LHCN-M2 (cell line): ENCODE measurements at regions not wholly inside any gene's neighbourhood (a gene's known extent, or its start where the extent isn't known, plus 50 kb on each side); places are given as distances from the start of the nearest gene placed in this dataset.
"Not testable (repeated sequence)": the region's sequence is repeated elsewhere in the genome, so short reads cannot be mapped to it uniquely, and the experiment has no call there.

ENCODE experiments used
- DNase-seq: peaks from one replicate; pipeline ENCODE4 v3.0.0-alpha.2; 2012; ENCODE audit warnings: low read depth

DNA sequence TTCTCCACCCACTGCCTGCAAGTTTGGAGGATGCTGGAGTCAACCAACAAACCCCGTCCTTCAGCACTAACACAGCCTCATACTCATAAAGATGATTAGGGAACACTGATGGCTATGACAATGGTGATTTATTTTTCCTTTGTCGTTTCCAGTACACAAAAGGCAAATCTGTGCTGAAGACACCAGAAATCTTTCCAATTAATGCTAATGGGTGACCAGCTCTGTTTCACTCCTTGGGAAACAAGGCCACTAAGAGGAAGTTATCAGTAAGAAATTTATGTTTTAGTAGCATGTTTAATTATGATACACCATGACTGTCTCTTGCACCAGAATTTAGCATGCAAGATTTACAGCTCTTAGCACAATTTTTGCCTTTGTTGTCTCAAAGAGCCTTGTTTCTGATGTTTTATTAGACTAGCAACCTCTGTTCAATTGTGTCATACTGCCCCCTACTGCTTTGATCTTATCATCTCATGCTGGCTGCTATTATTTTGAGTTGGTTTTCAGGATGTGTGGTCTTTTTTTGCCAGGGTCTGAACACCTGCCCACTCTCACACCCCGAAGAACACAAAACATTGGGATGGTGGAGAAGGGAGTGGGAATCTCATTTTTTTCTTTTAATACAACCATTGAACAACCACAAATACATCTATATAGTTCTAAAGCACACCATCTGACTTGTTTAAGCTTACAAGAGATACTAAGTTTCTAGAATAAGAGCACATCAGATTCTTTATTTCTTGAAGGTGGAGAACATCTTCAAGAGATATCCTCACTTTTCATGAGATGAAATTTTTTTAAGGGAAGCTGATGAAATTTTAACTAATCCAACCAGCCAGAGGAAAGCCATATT, 160.9 kb downstream of the SPTSSA start:
- DNase-seq: peak; percentile 33

DNA sequence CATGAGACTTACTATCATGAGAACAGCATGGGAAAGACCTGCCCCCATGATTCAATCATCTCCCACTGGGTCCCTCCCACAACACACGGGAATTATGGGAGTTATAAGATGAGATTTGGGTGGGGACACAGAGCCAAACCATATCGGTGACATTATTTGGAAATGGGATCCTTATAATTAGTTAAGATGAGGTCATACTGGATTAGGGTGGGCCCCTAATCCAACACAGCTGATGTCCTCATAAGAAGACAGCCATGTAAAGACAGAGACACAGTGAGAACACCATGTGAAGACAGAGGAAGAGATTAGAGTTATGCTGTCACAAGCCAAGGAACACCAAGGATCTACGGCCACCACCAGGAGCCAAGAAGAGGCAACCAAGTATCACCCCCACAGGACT, 161.7 kb downstream of the SPTSSA start:
- no peak for DNase-seq

DNA sequence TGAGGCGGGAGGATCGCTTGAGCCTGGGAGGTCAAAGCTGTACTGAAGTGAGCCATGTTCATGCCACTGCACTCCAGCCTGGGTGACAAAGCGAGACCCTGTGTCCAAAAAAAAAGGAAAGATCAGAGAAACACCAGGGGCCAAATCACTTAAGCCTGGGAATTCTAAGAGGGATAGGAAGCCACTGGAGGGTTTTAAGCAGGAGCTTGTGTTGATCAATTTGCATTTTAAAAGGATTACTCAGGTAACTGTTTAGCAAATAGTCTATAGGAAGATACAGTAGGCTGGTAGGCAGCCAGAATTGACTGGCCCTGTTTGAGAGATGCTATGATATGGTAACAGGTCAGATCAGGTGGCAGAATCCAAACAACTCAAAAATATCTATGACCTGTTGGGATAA, 162.7 kb downstream of the SPTSSA start:
- DNase-seq: no peak

DNA sequence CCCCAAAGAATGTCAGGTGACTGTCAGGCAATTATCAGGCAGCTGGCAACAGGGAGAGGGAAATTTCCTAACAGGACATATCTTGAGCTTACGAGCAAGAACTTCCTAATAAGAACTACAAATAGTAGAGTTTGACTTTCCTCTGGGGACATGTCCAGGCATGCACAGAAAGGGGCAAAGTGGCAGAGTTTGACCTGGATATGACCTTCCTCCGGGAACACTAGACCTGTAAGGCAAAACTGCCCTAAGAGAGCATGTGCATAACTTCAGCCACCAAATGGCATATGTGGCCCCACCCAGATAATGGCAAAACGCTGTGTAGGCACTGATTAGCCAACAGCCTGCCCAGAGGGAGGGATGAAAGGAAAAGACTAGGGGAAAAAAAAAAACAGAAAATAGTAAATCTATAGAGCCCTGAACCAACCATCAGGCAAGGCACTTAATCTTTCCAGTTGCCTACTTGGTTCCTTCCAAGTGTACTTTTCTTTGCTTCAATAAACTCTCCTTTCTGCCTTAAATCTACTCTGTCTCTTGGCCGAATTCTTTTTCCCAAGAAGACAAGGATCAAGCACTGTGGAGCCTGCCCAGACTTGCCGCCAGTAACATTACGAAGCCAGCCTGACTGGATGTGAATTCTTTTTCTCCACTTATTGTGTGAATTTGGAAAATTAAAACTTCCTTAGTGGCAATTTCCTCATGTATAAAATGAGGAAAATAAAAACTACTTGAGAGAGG, 164.1 kb downstream of the SPTSSA start:
- DNase-seq: peak; percentile 5

DNA sequence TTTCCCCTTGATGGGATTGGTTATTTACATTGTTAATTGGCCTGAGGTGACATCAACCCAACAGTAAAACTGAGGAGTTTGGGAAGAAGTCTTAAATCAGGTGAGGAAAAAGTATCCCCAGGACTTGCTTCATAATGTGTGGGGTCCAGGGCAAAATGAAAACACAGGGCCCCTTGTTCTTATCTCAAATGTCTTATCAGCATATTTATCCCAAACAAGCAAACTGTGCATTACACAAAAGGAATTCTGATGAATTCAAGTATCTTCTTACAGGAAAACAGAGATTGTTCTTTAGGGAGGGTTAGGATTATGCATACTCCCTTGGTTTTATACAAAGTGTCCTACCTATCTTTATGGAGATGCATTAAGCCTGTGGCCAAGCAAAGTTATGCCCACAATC, 178.4 kb downstream of the SPTSSA start:
- no peak for DNase-seq

DNA sequence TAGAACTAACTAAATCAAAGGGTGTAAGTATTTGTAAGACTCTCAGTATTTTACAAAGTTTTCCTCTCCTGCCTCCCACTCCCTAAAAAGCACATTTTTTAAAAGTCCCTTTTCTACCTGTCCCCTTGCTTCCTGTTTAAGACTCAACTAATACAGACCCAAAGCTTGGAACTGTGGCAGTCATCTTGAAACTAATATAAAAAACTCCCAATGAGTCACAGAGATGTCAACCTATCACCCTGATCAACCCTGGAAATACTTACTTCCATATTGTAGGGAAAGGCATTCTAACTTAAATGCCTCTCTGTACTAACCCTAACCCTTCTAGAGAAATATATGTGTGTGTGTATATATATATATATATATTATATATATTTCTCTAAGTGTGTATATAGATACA, 184.8 kb downstream of the SPTSSA start:
- no peak for DNase-seq

DNA sequence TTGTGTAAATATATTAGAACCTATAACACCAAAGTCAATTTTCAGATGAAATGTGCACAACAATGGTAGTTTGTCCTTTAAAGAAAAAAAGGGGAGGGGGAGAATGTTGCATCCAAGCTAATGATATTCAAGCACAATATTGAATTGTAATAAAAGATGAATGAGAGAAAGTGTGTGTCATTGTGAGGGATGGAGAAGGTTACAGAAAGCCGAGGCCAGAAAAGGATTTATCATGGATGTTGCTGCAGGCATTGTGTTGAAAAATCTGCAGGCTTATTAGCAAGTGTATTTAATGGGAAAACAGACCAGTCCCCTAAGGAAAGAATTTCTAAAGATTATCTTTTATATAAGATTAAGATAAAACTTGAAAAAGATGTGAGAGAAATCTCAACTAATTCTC, 186.5 kb downstream of the SPTSSA start:
- no peak for DNase-seq

DNA sequence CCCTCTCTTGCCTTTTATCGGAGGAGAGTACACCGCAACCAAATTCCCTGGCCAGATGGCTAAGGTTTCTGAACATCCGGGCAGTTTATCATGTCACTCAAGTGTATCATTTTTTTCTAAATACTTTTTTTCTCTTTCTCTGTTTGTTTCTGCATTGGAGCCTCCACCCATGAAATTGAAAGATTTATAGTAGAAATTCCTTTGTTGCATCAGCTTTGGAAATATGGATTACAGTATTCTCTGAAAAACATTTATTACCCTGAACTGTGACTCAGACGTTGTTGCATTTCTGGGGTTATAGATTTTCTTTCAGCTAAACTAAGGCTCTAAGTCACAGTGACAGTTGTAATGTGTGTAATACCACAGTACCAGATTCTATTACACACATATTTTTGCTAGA, 187.0 kb downstream of the SPTSSA start:
- DNase-seq: no peak

DNA sequence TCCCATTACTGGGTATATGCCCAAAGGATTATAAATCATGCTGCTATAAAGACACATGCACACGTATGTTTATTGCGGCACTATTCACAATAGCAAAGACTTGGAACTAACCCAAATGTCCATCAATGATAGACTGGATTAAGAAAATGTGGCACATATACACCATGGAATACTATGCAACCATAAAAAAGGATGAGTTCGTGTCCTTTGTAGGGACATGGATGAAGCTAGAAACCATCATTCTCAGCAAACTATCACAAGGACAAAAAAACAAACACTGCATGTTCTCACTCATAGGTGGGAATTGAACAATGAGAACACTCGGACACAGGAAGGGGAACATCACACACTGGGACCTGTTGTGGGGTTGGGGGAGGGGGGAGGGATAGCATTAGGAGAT, 188.3 kb downstream of the SPTSSA start:
- not testable (repeated sequence) for DNase-seq

DNA sequence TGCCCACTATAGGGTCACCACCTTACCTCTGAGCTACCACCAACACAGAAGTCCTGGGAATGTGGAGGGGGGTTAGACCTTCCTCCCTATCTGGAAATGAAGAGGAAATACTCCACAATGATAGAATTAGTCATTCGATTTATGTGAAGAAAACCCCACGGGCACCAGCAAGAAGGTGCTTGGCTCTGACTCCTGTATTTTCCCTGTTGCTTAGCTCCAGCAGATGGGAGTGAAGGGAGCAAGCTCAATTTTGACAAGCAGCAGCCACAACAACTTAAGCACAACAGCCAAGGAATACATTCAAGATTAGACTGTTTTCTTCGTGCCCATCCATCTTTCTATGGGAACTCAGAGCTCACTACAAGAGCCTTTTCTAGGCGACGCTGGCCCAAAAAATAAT, 191.7 kb downstream of the SPTSSA start:
- DNase-seq: no peak

DNA sequence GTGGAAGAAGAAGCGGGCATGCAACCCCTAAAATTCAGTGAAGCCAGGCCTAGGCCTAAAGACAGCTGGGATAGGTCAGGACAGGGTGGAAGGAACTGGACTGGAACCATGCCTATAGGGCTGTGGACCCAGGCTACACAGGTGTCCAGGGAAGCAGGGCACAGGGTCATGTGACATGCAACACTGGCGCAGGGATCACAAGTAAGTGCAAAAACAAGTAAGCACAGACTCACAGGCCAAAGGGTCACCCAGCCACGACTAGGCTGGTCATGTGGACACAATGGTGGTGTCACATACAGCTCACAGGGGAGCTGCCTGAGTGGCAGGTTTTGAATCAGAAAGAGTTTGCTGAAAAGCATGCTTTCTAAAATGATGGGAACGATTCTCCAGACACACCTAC, 195.7 kb downstream of the SPTSSA start:
- no peak for DNase-seq

DNA sequence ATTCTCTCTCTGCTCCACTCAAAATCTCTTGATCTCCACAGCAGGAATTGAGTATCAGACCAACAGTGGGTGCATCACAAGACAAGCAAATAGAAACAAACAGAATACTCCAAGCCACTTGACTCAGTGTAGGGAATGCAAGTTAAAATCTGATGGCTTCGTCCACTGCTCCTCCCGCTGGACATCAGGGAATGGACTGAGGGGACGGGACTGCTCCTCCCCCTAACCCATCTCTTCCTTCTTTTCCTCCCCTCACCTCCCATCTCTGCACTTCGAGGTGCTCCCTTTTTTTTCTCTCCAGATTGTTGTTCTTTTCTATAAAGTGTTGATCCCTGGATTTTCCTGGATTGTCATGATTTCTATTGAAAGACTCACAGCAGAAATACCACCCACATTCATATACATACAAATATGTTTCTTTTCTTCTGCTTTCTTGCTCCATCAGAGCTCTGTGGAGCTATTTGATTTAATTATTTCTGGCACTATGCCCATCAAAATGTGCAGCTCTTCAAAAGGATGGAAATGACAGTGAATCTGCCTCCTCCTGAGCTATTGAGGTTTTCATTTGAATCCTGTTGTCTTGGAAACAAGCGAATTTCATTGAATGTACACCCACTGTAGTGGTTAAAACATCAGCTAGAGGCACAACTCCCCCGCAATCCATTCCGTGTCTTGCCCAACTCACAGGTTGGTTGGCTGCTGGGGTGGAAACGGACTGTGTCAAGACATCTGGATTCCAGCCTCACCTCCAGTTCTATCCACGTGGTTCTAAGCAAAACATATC, 199.7 kb downstream of the SPTSSA start:
- no peak for DNase-seq

DNA sequence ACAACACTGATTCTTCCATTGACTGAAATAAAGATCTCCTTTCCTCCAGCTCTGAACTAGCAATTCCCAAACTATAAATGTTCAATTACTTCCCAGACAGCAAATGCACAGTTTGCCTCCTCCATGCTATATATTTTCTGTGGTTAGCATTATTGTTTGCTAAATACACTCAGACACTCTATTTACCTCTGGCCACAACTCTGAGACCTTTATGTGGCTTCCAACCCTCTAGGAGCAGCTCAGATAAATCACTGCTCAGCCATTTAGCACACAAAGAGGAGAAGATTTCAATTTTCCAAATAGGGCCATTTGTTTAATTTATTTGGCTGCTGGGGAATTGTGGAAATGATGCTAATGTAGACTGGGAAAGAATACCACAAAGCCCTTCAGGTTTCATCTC, 202.0 kb downstream of the SPTSSA start:
- no peak for DNase-seq

DNA sequence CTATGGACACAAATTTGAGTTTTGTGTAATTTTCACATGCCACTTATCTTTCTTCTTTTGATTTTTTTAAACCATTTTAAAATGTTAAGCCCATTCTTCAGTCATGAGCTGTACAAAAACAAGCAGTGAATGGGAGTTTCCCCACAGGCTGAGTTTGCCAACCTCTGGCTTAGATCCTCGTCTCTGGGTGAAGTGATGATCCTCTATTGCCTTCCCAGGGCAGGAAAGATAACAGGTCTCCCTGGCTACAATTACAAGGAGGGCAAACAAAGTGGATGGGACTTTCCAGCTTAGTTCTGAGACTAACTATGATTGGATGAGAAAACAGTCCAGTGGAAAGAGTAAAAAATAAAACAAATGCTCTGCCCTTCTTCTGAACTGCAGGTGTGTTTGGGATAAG, 203.7 kb downstream of the SPTSSA start:
- no peak for DNase-seq

DNA sequence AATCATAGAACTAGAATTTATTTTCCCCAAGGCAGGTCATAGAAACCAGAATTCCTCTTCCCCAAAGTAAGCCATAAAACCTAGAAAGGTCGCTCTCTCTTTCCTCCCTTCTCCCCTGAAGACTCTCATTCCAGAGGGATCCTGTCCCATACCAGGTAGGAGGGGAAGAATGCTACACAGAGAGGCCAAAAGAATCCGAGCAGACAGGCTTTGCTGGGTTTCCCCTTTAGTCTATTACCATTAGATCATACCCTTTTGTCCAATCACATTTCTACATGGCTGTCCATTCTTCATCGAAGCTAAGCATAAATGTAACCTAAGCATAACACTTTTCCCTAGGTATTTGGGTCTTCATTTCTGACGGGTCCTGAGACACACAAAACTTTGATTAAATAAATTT, 204.5 kb downstream of the SPTSSA start:
- DNase-seq: no peak

DNA sequence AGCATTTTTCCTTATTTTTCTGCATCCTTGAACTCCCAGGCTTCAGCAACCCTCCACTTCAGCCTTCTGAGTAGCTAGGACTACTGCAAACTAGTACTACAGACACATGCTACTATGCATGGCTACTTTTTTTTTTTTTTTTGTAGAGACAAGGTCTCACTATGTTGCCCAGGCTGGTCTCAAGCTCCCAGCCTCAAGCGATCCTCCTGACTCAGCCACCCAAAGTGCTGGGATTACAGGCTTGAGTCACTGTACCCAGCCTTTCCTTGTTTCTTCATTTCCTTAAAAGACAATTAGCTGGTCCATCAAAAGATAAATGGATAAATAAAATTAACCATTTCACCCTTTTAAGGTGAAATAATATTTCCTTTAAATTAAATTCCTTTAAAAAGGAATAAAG, 205.8 kb downstream of the SPTSSA start:
- DNase-seq: no peak

DNA sequence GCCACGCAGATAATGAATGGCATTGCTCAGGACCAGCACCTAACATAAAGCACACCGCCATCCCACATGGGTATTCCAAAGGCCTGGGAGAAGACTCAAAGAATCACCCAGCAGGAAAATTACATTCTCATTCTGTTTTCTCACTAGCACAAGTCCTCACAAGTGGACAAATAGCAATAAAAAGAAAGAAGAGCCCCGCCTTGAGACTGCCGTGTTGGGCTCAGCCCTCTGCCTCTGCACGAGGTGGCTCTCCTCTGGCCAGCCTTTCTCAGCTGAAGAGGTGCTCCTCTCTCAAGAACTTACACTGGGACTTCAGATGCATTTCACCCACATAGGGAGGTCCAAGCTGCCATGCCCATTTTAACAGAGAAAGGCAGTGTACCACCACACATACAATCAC, 207.5 kb downstream of the SPTSSA start:
- no peak for DNase-seq

DNA sequence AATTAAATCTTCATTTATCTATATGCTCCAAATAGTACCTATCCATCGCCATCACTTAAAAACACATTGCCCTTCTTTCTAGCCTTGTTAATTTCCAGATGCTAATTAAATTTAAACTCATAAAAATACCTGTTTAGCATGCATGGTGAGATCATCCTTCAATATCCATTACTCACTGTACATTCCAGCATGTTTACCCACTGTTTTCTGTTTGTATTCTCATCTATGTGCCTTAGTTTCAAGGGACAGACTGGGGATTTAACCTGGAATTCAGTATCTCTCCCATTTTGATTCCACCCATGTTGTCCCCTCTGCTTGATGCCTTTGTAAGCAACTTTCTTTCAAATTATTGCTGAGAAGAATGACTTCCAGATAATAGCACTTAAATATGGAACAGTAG, 208.0 kb downstream of the SPTSSA start:
- DNase-seq: no peak

DNA sequence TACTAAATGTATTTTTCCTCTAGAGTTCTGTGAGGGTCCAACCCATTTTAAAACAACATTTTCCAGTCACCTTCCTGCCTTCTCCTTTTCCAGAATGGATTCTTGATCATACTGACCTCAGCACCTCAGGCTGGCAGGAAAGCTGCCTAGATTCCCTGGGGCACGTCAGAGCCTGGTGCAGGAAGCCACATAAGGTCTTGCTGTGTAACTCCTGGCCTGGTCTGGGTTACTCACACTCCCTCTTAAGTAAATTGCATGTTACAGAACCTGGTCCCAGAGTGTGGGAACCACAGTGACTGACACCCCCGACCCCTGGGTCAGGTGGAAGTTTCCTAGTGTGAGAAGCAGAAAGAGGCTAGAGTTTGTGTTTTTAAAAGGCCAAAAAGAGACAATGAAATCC, 209.8 kb downstream of the SPTSSA start:
- no peak for DNase-seq

DNA sequence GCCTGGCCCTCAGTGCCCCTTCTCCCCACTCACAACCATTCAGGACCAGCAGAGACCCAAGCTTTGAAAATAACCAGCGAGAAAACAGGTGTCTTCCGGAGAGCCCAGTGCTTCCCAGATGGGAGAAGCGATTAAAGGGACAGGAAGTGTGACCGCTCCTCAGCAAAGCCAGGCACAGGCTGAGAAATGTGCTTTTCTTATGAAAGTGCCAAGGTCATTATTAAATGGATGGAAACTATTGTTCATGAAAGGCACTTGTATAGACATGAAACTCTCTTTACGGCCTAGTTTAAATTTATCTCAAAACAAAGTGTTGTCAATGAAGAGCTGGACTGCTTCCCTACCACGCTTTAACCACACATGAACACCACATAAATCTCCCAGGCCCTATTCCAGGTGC, 210.4 kb downstream of the SPTSSA start:
- no peak for DNase-seq

DNA sequence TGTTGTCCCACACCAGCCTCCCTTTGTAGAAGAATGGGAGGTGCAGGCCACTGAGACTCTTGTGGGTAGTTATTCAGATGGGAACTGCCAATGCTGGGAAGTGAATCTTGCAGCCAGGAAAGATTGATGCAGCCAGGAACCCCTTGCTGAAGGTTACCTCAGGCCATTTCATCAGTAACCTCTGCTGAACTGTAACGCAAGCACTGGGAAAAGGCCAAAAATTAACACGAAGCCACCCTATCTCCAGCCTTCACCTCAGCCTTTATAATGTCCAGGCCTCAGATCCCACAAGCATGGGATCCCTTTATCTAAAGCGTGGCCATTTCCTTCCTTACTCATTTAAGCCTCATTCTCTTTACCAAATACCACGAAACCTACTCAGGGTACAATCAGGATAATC, 211.1 kb downstream of the SPTSSA start:
- DNase-seq: no peak

DNA sequence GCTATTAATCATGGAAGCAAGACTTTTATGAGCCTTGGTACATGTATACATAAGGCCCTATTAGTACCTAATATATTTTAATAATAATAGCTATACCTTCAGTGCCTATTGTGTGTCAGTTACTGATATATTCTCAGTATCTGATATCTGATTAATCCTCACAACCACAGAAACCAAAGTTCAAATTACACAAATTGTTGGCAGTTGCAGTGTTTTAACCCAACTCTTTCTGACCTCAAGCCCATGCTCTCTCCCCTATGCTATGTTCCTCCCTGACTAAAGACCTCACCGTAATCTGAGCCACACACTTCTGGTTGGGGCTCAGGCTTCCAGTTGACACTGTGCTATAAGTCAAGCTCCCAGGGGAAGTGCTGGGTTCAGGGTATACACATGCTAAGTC, 214.4 kb downstream of the SPTSSA start:
- no peak for DNase-seq
